ENCODE measurements at regions not wholly inside any gene's neighbourhood (a gene's known extent, or its start where the extent isn't known, plus 50 kb on each side); places are given as distances from the start of the nearest gene placed in this dataset.
"Not testable (repeated sequence)": the region's sequence is repeated elsewhere in the genome, so short reads cannot be mapped to it uniquely, and the experiment has no call there.

- DNase-seq (ENCODE audit: low read depth, low spot score): no peak
These were observed 297.2 kb downstream of the NDUFA10 start for GRCh38 chr2:239727776-239728600.

DNA sequence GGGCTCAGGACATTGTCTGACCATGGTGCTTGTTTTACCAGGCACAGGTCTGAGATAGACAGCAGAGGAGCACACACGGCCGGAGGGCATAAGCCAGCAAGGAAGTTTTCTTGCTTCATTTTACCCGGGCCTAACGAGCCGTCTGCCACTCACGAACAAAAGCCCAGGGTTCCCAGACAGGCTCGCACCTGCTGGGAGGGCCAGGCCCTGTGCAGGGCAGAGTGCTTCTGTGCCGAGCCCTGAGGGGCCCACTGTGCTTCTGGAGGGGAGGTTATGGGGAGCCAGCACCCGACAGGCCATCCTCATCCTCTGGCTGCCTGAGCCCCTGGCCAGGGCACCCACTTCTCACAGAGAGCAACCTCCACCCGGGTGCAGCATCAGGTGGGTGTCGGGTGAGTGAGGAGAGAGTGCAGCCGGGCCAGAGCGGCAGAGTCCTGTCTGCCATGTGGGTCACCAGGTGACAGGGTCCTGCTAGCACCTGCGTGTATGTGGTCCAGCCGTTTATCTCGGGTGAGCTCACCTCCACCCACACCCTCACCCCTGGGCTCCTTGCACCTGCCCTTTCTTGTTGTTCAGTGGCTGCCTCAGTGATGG lies 297.9 kb downstream of the NDUFA10 start:
- no peak for DNase-seq (ENCODE audit: low read depth, low spot score)

DNA sequence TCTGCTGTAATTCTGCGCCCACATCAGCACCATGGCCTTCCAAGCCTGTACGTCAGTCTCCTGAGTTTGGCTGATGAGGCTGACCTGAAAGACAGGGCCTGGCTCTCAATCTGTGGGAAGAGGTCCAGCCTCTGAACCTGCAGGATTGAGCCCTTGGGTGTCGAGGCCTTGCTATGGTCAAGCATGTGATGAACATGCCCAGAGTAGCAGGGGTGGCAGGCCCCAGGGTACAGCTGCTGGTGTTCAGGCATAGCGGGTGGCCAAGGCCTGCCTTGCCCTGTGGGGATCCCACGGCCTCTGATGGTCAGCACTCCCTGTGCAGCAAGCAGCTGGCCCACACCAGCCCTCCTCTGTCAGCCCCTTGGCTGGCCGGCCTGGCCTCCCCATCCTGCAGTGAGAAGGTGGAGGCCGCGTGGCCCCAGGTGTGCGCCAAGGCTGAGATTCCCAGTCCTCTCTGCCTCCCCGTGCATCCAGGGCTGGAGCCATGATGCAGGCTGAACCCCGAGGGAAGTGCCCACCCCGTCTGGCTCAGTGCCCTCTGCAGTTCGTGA lies 298.4 kb downstream of the NDUFA10 start:
- no peak for DNase-seq (ENCODE audit: low read depth, low spot score)

DNA sequence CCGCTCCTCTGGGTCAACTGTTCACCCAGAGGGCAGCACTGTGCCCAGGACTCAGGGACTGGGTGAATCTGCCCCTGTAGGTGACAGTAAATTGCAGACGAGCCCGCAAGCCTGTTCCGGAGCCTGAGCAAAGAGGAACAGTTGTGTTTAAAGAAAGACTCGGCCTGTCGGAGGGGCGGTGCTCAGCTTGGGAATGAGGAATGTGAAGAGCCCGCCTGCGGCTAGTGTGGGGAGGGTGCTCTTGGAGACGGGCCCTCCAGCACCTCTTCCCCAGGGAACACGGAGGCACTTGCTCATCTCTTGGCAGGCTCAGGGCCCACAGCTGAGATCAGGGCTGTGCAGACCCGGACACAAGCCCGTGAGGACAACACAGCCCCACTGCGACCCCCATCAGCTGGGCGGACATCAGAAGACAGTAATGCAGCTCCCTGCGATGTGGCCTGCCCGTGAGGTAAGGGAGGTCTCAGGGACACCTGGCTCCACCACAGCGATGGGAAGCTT lies 299.0 kb downstream of the NDUFA10 start:
- DNase-seq (ENCODE audit: low read depth, low spot score): no peak

DNA sequence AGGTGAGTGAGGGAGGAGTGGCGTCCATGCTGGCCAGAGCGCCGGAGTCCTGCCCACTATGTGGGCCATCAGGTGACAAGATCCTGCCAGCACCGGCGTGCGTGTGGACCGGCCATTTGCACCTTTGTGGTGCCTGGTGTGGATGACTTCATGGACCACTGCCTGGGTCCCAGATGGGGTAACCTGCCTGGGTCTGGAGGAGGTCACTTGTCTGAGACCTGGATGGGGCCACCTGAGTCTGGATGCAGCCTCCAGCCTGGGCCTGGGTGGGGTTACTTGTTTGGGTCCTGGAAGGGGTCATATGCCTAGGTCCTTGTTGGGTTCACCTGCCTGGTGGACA lies 299.6 kb downstream of the NDUFA10 start:
- no peak for DNase-seq (ENCODE audit: low read depth, low spot score)

- DNase-seq (ENCODE audit: low read depth, low spot score): no peak
These were observed 300.1 kb downstream of the NDUFA10 start for GRCh38 chr2:239724851-239725550.

GRCh38 chr2:239724194-239724849 lies 300.8 kb downstream of the NDUFA10 start:
- DNase-seq (ENCODE audit: low read depth, low spot score): no peak

- DNase-seq (ENCODE audit: low read depth, low spot score): no peak
These were observed 301.5 kb downstream of the NDUFA10 start for GRCh38 chr2:239723486-239724193.

DNA sequence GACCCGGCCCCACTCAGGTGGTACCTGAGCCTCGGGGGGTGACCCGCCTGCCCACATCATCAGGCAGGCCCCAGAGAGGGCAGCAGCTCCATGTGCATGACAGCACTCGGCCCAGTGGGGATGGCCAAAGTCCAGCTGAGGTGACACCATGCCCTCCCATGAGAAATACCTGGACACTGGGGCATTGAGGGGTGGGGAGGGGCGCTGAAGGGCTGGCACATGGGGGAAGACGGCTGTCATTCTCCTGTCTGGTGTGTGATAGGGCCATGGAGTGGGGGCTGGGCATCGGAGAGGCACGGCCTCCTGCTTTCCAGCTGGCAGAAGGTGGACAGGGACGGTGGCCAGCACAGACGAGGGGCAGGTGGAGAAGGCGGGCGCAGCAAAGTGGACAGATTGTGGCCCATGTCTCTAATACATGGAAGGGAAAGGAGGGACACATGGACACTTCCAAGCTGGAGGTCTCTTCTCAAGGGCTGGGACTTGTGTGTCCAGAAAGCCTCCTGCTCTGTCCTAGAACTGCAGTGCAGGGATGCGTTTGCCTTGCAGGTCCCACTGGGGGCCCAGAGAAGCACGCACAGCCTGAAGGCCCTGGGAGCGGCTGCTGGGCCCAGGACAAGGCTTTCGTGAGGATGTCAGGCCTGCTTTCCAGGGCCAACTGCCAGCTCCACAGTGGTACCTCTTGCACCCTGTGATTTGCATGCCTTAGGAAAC lies 302.2 kb downstream of the NDUFA10 start:
- DNase-seq (ENCODE audit: low read depth, low spot score): no peak

GRCh38 chr2:239721991-239722759 lies 303.0 kb downstream of the NDUFA10 start:
- no peak for DNase-seq (ENCODE audit: low read depth, low spot score)

DNA sequence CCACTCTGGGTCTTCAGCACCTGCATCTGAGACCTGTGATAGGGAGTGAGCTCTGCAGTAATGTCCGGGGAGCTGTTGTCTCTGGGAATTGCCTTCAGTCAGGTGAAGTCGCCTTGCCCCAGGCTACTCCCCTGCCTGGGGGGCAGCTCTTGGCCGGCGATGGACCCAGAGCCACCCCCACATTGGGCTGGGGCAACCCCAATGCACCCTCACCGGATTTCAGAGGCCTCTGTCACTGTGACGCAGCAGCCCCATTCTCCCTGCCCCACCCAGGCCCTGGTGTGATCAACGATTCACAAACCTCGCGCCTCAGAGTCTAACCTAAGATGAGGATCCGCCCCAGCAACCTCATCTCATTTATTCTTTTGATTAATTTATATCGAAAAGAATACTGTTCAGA lies 303.6 kb downstream of the NDUFA10 start:
- no peak for DNase-seq (ENCODE audit: low read depth, low spot score)

DNA sequence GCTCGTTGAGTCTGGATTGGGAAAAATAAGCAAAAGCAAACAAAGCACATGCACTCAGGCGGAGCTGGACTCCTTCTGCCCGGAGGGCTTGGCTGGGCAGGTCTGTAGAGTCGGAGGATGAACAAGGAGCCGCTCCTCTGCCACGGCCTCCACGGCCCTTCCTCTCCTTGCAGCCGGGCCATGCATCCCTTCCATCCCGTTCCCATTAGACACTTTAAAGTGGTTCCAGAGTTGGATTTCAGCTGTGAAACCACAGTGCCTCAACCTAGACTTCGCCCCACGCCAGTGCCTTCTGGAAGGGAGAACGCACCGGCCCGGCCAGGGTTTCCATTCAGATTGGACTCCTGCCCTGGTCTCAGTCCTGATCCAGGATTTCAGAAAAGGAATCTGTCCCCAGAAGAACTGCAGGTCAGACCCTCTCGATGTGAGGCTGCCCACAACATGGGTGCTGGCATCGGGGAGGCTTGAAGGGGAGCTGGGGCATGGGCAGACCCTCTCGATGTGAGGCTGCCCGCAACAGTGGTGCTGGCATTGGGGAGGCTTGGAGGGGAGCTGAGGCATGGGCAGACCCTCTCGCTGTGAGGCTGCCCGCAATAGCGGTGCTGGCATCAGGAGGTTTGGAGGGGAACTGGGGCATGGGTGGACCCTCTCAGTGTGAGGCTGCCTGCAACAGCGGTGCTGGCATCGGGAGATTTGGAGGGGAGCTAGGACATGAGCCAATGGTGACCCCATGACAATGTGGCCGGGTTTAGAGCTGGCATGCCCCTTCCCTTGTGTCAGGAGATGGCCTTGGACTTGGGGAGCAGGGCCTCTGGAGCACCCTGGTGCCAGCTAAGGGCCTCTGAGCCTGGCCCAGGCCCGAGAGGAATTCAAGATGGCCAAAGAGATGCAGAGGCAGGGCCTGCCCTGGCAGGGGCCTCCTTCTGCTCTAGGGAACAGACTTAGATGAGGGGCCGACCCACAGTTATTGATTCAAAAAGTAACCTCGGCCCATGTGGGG lies 304.5 kb downstream of the NDUFA10 start:
- no peak for DNase-seq (ENCODE audit: low read depth, low spot score)

- DNase-seq (ENCODE audit: low read depth, low spot score): no peak
These were observed 305.3 kb downstream of the NDUFA10 start for GRCh38 chr2:239719791-239720360.

DNA sequence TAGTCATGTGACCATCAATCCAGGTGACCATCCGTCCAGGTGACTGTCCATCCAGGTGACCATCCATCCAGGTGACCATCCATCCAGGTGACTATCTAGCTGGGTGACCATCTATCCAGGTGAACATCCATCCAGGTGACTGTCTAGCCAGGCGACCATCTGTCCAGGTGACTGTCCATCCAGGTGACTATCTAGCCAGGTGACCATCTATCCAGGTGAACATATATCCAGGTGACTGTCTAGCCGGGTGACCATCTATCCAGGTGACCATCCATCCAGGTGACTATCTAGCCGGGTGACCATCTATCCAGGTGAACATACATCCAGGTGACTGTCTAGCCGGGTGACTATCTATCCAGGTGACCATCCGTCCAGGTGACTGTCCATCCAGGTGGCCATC lies 306.2 kb downstream of the NDUFA10 start:
- not testable (repeated sequence) for DNase-seq (ENCODE audit: low read depth, low spot score)

DNA sequence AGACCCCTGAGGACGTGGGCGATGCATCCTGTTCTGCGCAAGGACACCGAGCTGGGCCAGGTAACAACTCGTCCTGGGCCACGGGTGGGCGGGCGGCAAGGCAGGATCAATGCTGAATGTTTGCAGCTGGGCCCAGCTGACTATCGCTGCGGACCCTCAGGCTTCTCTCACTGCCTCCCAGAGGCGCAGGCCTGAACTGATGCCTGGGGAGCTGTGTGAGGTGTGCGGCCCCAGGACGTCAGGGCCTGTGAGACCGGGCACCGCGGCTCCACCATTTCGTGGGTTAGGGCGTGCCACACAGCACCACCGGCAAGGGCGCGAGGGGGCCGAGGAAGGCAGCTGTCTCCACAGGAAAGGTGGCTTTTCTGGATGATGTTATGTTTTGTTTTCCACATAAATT lies 307.4 kb downstream of the NDUFA10 start:
- no peak for DNase-seq (ENCODE audit: low read depth, low spot score)

GRCh38 chr2:239717319-239717675 lies 307.8 kb downstream of the NDUFA10 start:
- DNase-seq (ENCODE audit: low read depth, low spot score): no peak

DNA sequence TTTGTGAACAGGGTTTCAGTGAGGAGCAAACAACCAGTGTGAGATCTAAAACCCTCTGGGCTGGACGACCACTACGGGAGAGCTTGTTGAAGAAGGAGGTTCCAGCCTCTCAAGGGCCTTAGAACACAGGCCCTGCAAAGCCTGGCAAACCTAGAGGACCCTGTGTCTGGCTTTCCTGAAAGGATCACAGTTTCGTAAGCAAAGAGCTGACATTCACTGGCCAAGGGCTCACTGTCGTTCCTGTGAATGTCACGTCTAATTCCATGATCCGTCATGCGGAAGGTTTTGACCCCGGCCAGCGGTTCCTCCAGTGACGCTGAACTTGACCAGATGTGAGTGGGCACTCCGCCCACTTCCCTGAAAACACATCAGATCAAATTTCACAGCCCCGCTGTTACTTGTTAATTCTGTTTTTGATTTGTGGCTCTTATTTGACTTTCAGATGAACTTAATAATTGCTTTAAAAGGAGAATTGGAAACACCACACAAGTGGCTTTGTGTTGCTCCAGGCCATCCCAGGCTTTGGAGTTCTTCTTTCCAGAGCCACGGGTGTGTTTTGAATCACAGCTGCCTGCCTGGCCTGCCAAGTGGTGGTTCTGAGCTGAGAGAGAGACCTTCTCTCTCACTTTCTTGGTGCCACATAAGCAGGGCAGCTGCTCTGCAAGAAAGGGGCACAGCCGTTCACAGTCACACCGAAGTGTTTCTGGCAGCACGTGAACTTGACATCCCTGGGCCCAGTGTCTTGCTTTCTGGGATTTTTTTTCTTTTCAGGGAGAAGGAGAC lies 308.4 kb downstream of the NDUFA10 start:
- no peak for DNase-seq (ENCODE audit: low read depth, low spot score)

All from activated CD4-positive, CD25-positive, alpha-beta regulatory T cell treated with anti-CD3 and anti-CD28 coated beads, Interleukin-2, amount 50 U/mL, for 16 hours (primary cell).